Inflammatory macrophage treated with lipopolysaccharide for 4 hours (primary cell): ENCODE measurements at regions not wholly inside any gene's neighbourhood (a gene's known extent, or its start where the extent isn't known, plus 50 kb on each side); places are given as distances from the start of the nearest gene placed in this dataset.
"Not testable (repeated sequence)": the region's sequence is repeated elsewhere in the genome, so short reads cannot be mapped to it uniquely, and the experiment has no call there.

Source experiments
- DNase-seq: peaks from one replicate; pipeline ENCODE4 v3.0.0-alpha.2; 2020

GRCh38 chr1:214864896-214865688 lies 217.4 kb upstream of the KCNK2 start:
- DNase-seq, result no peak

GRCh38 chr1:214870426-214870825 lies 212.1 kb upstream of the KCNK2 start:
- not testable (repeated sequence) for DNase-seq

GRCh38 chr1:214880956-214881355 lies 201.6 kb upstream of the KCNK2 start:
- DNase-seq, result no peak

- no peak for DNase-seq
These were observed 199.9 kb upstream of the KCNK2 start for GRCh38 chr1:214882616-214883015.

GRCh38 chr1:214895011-214895600 lies 187.4 kb upstream of the KCNK2 start:
- DNase-seq, result no peak

- no peak for DNase-seq
These were observed 185.6 kb upstream of the KCNK2 start for GRCh38 chr1:214896921-214897320.

- no peak for DNase-seq
These were observed 185.0 kb upstream of the KCNK2 start for GRCh38 chr1:214897581-214897980.

- DNase-seq, result no peak
These were observed 184.4 kb upstream of the KCNK2 start for GRCh38 chr1:214898161-214898560.

- DNase-seq, result no peak
These were observed 183.8 kb upstream of the KCNK2 start for GRCh38 chr1:214898718-214899117.

GRCh38 chr1:214899908-214900460 lies 182.6 kb upstream of the KCNK2 start:
- DNase-seq, result no peak

GRCh38 chr1:214900590-214900989 lies 181.9 kb upstream of the KCNK2 start:
- DNase-seq, result no peak

GRCh38 chr1:214901718-214902117 lies 180.8 kb upstream of the KCNK2 start:
- DNase-seq, result no peak

GRCh38 chr1:214902636-214903320 lies 179.8 kb upstream of the KCNK2 start:
- no peak for DNase-seq

- DNase-seq, result no peak
These were observed 170.4 kb upstream of the KCNK2 start for GRCh38 chr1:214912127-214912526.

GRCh38 chr1:214913966-214914365 lies 168.6 kb upstream of the KCNK2 start:
- no peak for DNase-seq

- DNase-seq, result no peak
These were observed 165.4 kb upstream of the KCNK2 start for GRCh38 chr1:214917081-214917635.

- no peak for DNase-seq
These were observed 163.8 kb upstream of the KCNK2 start for GRCh38 chr1:214918745-214919144.

- DNase-seq, result no peak
These were observed 162.2 kb upstream of the KCNK2 start for GRCh38 chr1:214920337-214920736.

GRCh38 chr1:214923278-214923915 lies 159.1 kb upstream of the KCNK2 start:
- DNase-seq, result no peak

GRCh38 chr1:214927796-214928195 lies 154.7 kb upstream of the KCNK2 start:
- no peak for DNase-seq

- DNase-seq, result no peak
These were observed 154.0 kb upstream of the KCNK2 start for GRCh38 chr1:214928574-214928973.

GRCh38 chr1:214933375-214933774 lies 149.2 kb upstream of the KCNK2 start:
- DNase-seq, result no peak

- no peak for DNase-seq
These were observed 148.5 kb upstream of the KCNK2 start for GRCh38 chr1:214934045-214934444.
